Smooth muscle cell (in vitro differentiated cells): ENCODE measurements at regions not wholly inside any gene's neighbourhood (a gene's known extent, or its start where the extent isn't known, plus 50 kb on each side); places are given as distances from the start of the nearest gene placed in this dataset.

ENCODE experiments used
- DNase-seq: peaks from one replicate; lab custom pipeline; 2025; ENCODE audit not compliant: unreplicated experiment; lab: John Stamatoyannopoulos, UW
- H2AFZ ChIP-seq: fragments of 200-600 bp; sonication (generic); 2 replicates; pipeline ENCODE4 v1.6.0; 2016; ENCODE audit warnings: antibody characterized with exemption, low read depth, mild to moderate bottlenecking
- H3F3A ChIP-seq: fragments of 200-600 bp; sonication (generic); 2 replicates; pipeline ENCODE4 v1.6.0; 2017; ENCODE audit warnings: antibody characterized with exemption, low read depth
- H3K27ac ChIP-seq: fragments of 200-600 bp; sonication (generic); 2 replicates; pipeline ENCODE4 v1.5.1; 2016; ENCODE audit warnings: low read depth, mild to moderate bottlenecking
- H3K27me3 ChIP-seq: fragments of 200-600 bp; sonication (generic); 2 replicates; pipeline ENCODE4 v1.6.1; 2016; ENCODE audit warnings: low read depth, mild to moderate bottlenecking
- H3K36me3 ChIP-seq: fragments of 200-600 bp; sonication (generic); 2 replicates; pipeline ENCODE4 v1.5.1; 2016; ENCODE audit warnings: low read depth
- H3K4me1 ChIP-seq: fragments of 200-600 bp; sonication (generic); 2 replicates; pipeline ENCODE4 v1.5.1; 2016; ENCODE audit warnings: low read depth
- H3K4me2 ChIP-seq: fragments of 200-600 bp; sonication (generic); 2 replicates; pipeline ENCODE4 v1.6.0; 2016; ENCODE audit warnings: mild to moderate bottlenecking
- H3K4me3 ChIP-seq: fragments of 200-600 bp; sonication (generic); 2 replicates; pipeline ENCODE4 v1.5.1; 2016; ENCODE audit warnings: mild to moderate bottlenecking
- H3K79me2 ChIP-seq: fragments of 200-600 bp; sonication (generic); 2 replicates; pipeline ENCODE4 v1.6.0; 2016; ENCODE audit warnings: low read depth, mild to moderate bottlenecking
- H3K9ac ChIP-seq: fragments of 200-600 bp; sonication (generic); 2 replicates; pipeline ENCODE4 v1.6.0; 2016; ENCODE audit warnings: low read depth
- H3K9me3 ChIP-seq: fragments of 200-600 bp; sonication (generic); replicated peaks from 2 replicates; pipeline ENCODE4 v1.5.1; 2016; ENCODE audit warnings: low read depth
- H4K20me1 ChIP-seq: fragments of 200-600 bp; sonication (generic); 2 replicates; pipeline ENCODE4 v1.6.0; 2016; ENCODE audit warnings: low read depth
- CTCF ChIP-seq: fragments of 200-600 bp; sonication (generic); IDR thresholded peaks from 2 replicates; pipeline ENCODE4 v1.5.1; 2017; ENCODE audit warnings: borderline replicate concordance, mild to moderate bottlenecking, antibody characterized with exemption; ENCODE audit not compliant: insufficient read depth, poor library complexity, severe bottlenecking
- WGBS: methylation state at CpG from one replicate; pipeline ENCODE4 v1.1.7; 2016; ENCODE audit warnings: low lambda C conversion rate; 5-methylcytosine and 5-hydroxymethylcytosine counted together

- no peaks in the 10 kb centered on the region for H3K27me3 ChIP-seq
- no peak for DNase-seq
- H3K4me1 ChIP-seq, result no peaks in the 10 kb centered on the region
- no peaks in the 10 kb centered on the region for H3K36me3 ChIP-seq
- H3K27ac ChIP-seq, result no peak overlapping the region
- no peaks in the 10 kb centered on the region for H4K20me1 ChIP-seq
- H3K4me3 ChIP-seq, result no peak overlapping the region
- no peaks in the 10 kb centered on the region for H3F3A ChIP-seq
- H3K4me2 ChIP-seq, result no peak overlapping the region
- TF ChIP-seq CTCF, result no peak
- H3K79me2 ChIP-seq, result no peaks in the 10 kb centered on the region
- no peak overlapping the region for H3K9ac ChIP-seq
- no peak overlapping the region for H2AFZ ChIP-seq
- no peaks in the 10 kb centered on the region for H3K9me3 ChIP-seq
- WGBS, result 88% methylated on average over 2 of the region's 2 CpGs
Observed at GRCh38 chr3:18902081-18902793, 246.1 kb upstream of the KCNH8 start.

GRCh38 chr3:18901571-18901970 is 246.7 kb upstream of the KCNH8 start:
- Histone ChIP-seq H3K4me2 (no peak overlapping the region), H3K4me3 (no peak overlapping the region), H3K9ac (no peak overlapping the region), H3K79me2 (no peaks in the 10 kb centered on the region), H3K27me3 (no peaks in the 10 kb centered on the region), H4K20me1 (no peaks in the 10 kb centered on the region), H3F3A (no peaks in the 10 kb centered on the region), H2AFZ (no peak overlapping the region), H3K36me3 (no peaks in the 10 kb centered on the region), H3K27ac (no peak overlapping the region), H3K9me3 (no peaks in the 10 kb centered on the region), H3K4me1 (no peaks in the 10 kb centered on the region)
- no peak for TF ChIP-seq CTCF
- 82% methylated on average over 2 of the region's 2 CpGs for WGBS
- no peak for DNase-seq

GRCh38 chr3:18900994-18901393 is 247.3 kb upstream of the KCNH8 start:
- Histone ChIP-seq H3K4me1 (no peaks in the 10 kb centered on the region), H3K4me3 (no peak overlapping the region), H3K79me2 (no peaks in the 10 kb centered on the region), H3K27me3 (no peaks in the 10 kb centered on the region), H2AFZ (no peak overlapping the region), H4K20me1 (no peaks in the 10 kb centered on the region), H3F3A (no peaks in the 10 kb centered on the region), H3K36me3 (no peaks in the 10 kb centered on the region), H3K4me2 (no peak overlapping the region), H3K27ac (no peak overlapping the region), H3K9me3 (no peaks in the 10 kb centered on the region), H3K9ac (no peak overlapping the region)
- TF ChIP-seq CTCF, result no peak
- DNase-seq, result no peak
- 32% methylated on average over 3 of the region's 3 CpGs for WGBS

- H3K4me3 ChIP-seq, result no peak overlapping the region
- 87% methylated on average over 1 of the region's 1 CpG for WGBS
- no peak for DNase-seq
Observed at GRCh38 chr3:18898911-18899310, 249.4 kb upstream of the KCNH8 start.

More at GRCh38 chr3:18898911-18899310, 249.4 kb upstream of the KCNH8 start:
- Histone ChIP-seq H2AFZ (no peak overlapping the region), H3K9me3 (no peaks in the 10 kb centered on the region), H3F3A (no peaks in the 10 kb centered on the region), H3K4me2 (no peak overlapping the region), H3K27ac (no peak overlapping the region), H3K4me1 (no peaks in the 10 kb centered on the region), H3K79me2 (no peaks in the 10 kb centered on the region), H4K20me1 (no peaks in the 10 kb centered on the region), H3K9ac (no peak overlapping the region), H3K27me3 (no peaks in the 10 kb centered on the region), H3K36me3 (no peaks in the 10 kb centered on the region)
- no peak for TF ChIP-seq CTCF
